A549 (cell line): ENCODE measurements at regions not wholly inside any gene's neighbourhood (a gene's known extent, or its start where the extent isn't known, plus 50 kb on each side); places are given as distances from the start of the nearest gene placed in this dataset.
A peak's percentile ranks its signal among the peaks of the same experiment; 100 is the strongest.

ENCODE experiments used
- ATAC-seq, 2 experiments: fragments of 200-7000 bp in 1 of 2; fragments of >200 bp in 1 of 2; cut with Nextera tagmentation in 1 of 2; cut with Tn5 transposase in 1 of 2; 3 replicates each; pipeline versions ENCODE4 v1.8.0 to v1.9.1; 2018 to 2020; ENCODE audit warnings: mild to moderate bottlenecking in 1 of 2, moderate library complexity in 1 of 2
- CTCF ChIA-PET: fragments of 300-600 bp; sonication (Branson Sonifier 250); formaldehyde crosslinking; extraction: SDS; loops from one replicate; lab custom pipeline; 2021; ENCODE audit warnings: antibody characterized with exemption, inconsistent platforms; lab: Yijun Ruan, JAX
- POLR2A ChIA-PET: fragments of 350-600 bp; formaldehyde crosslinking; extraction: SDS; loops from one replicate; lab custom pipeline; 2021; ENCODE audit warnings: antibody characterized with exemption, inconsistent platforms; lab: Yijun Ruan, JAX
- DNase-seq, 2 experiments: peaks; one replicate each; pipeline versions ENCODE4 v3.0.0 to v3.0.0-alpha.2; 2011 to 2016; ENCODE audit warnings: low read depth in 1 of 2, low spot score in 1 of 2
- FAIRE-seq: peaks from 2 replicates; lab custom pipeline; 2011; peaks lifted over from hg19 to GRCh38; lab: Jason Lieb, UNC
- H3K27ac ChIP-seq, 2 experiments: fragments of >200 bp; sonication (Bioruptor Twin); formaldehyde crosslinking; 3 replicates each; pipeline ENCODE4 v1.5.1; 2016 to 2017
- H3K4me1 ChIP-seq: fragments of >200 bp; sonication (Bioruptor Twin); formaldehyde crosslinking; 3 replicates; pipeline ENCODE4 v1.6.1; 2016
- H3K4me2 ChIP-seq: fragments of >200 bp; sonication (Bioruptor Twin); formaldehyde crosslinking; 3 replicates; pipeline ENCODE4 v1.6.1; 2016
- H3K4me3 ChIP-seq: fragments of >200 bp; sonication (Bioruptor Twin); formaldehyde crosslinking; 3 replicates; pipeline ENCODE4 v1.5.1; 2016
- H3K9me3 ChIP-seq: fragments of >200 bp; sonication (Bioruptor Twin); formaldehyde crosslinking; 3 replicates; pipeline ENCODE4 v1.6.1; 2016
- BHLHE40 ChIP-seq: IDR thresholded peaks from 2 replicates; pipeline ENCODE4 v1.6.1; 2012; ENCODE audit warnings: low read depth, low read length, inconsistent platforms
- CBX2 ChIP-seq: fragments of 200-600 bp; sonication (generic); IDR thresholded peaks from 2 replicates; pipeline ENCODE4 v1.6.1; 2016; ENCODE audit warnings: low read depth, mild to moderate bottlenecking, borderline replicate concordance
- CBX8 ChIP-seq: fragments of 200-600 bp; sonication (generic); IDR thresholded peaks from 2 replicates; pipeline ENCODE4 v1.6.1; 2016
- CEBPB ChIP-seq, 2 experiments: fragments of >200 bp in 1 of 2; sonication (Bioruptor Twin) in 1 of 2; formaldehyde crosslinking in 1 of 2; IDR thresholded peaks; 2 replicates each; pipeline ENCODE4 v1.6.1; 2012 to 2016
- EHF ChIP-seq: fragments of 250-450 bp; sonication (Bioruptor Pico); IDR thresholded peaks from 2 replicates; pipeline ENCODE4 v1.5.0; 2020; ENCODE audit warnings: mild to moderate bottlenecking
- ELK1 ChIP-seq: fragments of 150-350 bp; IDR thresholded peaks from 2 replicates; pipeline ENCODE4 v1.6.1; 2014; ENCODE audit warnings: low read depth, mild to moderate bottlenecking, low read length
- FOSB ChIP-seq: fragments of 250-450 bp; sonication (Bioruptor Pico); IDR thresholded peaks from 2 replicates; pipeline ENCODE4 v1.5.0; 2020; ENCODE audit warnings: mild to moderate bottlenecking, moderate library complexity
- FOSL2 ChIP-seq, 2 experiments: fragments of 450-650 bp in 1 of 2; fragments of >200 bp in 1 of 2; sonication (Bioruptor Twin) in 1 of 2; formaldehyde crosslinking; IDR thresholded peaks; 2 replicates each; pipeline versions ENCODE4 v1.5.0 to v1.6.1; 2016 to 2020; ENCODE audit warnings: mild to moderate bottlenecking in 1 of 2, moderate library complexity in 1 of 2
- FOXS1 ChIP-seq: fragments of 250-450 bp; sonication (Bioruptor Pico); IDR thresholded peaks from 2 replicates; pipeline ENCODE4 v1.5.0; 2020; ENCODE audit warnings: mild to moderate bottlenecking, moderate library complexity
- HDAC2 ChIP-seq: fragments of 200-600 bp; sonication (generic); IDR thresholded peaks from 2 replicates; pipeline ENCODE4 v1.6.1; 2016
- HOXB13 ChIP-seq: fragments of 250-450 bp; sonication (Bioruptor Pico); IDR thresholded peaks from 2 replicates; pipeline ENCODE4 v1.5.0; 2020; ENCODE audit warnings: low read depth, mild to moderate bottlenecking, moderate library complexity
- HOXB5 ChIP-seq: fragments of 250-450 bp; sonication (Bioruptor Pico); IDR thresholded peaks from 2 replicates; pipeline ENCODE4 v1.5.0; 2020; ENCODE audit warnings: mild to moderate bottlenecking, moderate library complexity
- JUNB ChIP-seq: fragments of >200 bp; sonication (Bioruptor Twin); formaldehyde crosslinking; IDR thresholded peaks from 2 replicates; pipeline ENCODE4 v1.6.1; 2016
- MAFK ChIP-seq: fragments of 450-650 bp; IDR thresholded peaks from 2 replicates; pipeline ENCODE4 v1.6.1; 2014; ENCODE audit not compliant: partially characterized antibody
- NFE2L2 ChIP-seq: fragments of 150-350 bp; conservative IDR thresholded peaks from 2 replicates; pipeline ENCODE4 v1.6.1; 2014; ENCODE audit warnings: low read length
- NPAS2 ChIP-seq: fragments of 250-450 bp; sonication (Bioruptor Pico); IDR thresholded peaks from 2 replicates; pipeline ENCODE4 v1.8.0; 2022; ENCODE audit warnings: mild to moderate bottlenecking, moderate library complexity, borderline replicate concordance
- NR3C1 ChIP-seq: fragments of >200 bp; sonication (Bioruptor Twin); formaldehyde crosslinking; IDR thresholded peaks from 3 replicates; pipeline ENCODE4 v1.6.1; 2017
- PBX3 ChIP-seq: IDR thresholded peaks from 2 replicates; pipeline ENCODE4 v1.6.1; 2012
- POLR2A ChIP-seq: IDR thresholded peaks from 2 replicates; pipeline ENCODE4 v1.6.1; 2012; ENCODE audit warnings: mild to moderate bottlenecking, low read length
- RAD21 ChIP-seq, 2 experiments: fragments of >200 bp in 1 of 2; sonication (Bioruptor Twin) in 1 of 2; formaldehyde crosslinking in 1 of 2; IDR thresholded peaks in 1 of 2; conservative IDR thresholded peaks in 1 of 2; 2 replicates in 1 of 2; 3 replicates in 1 of 2; pipeline ENCODE4 v1.6.1; 2012 to 2018; ENCODE audit warnings: inconsistent platforms in 1 of 2
- RCOR1 ChIP-seq: fragments of 150-350 bp; IDR thresholded peaks from 2 replicates; pipeline ENCODE4 v1.6.1; 2014; ENCODE audit warnings: antibody characterized with exemption, low read length, low read depth
- SREBF2 ChIP-seq: fragments of 450-650 bp; IDR thresholded peaks from 2 replicates; pipeline ENCODE4 v1.6.1; 2014; ENCODE audit warnings: mild to moderate bottlenecking, moderate library complexity
- TFCP2L1 ChIP-seq: fragments of 250-450 bp; sonication (Bioruptor Pico); IDR thresholded peaks from 2 replicates; pipeline ENCODE4 v1.5.0; 2021; ENCODE audit warnings: mild to moderate bottlenecking
- TP53 ChIP-seq: fragments of 250-450 bp; sonication (Bioruptor Pico); IDR thresholded peaks from 2 replicates; pipeline ENCODE4 v1.5.0; 2021; ENCODE audit warnings: mild to moderate bottlenecking, moderate library complexity
- ZFP36 ChIP-seq: fragments of 450-650 bp; IDR thresholded peaks from 2 replicates; pipeline ENCODE4 v1.6.1; 2014; ENCODE audit warnings: borderline replicate concordance; ENCODE audit not compliant: partially characterized antibody
- ZNF302 ChIP-seq: fragments of 250-450 bp; sonication (Bioruptor Pico); IDR thresholded peaks from 2 replicates; pipeline ENCODE4 v1.9.0; 2021; ENCODE audit warnings: inconsistent platforms, mild to moderate bottlenecking, moderate library complexity
- WGBS: methylation state at CpG from one replicate; pipeline ENCODE4 v1.1.6; 2017; ENCODE audit errors: missing lambda C conversion rate; 5-methylcytosine and 5-hydroxymethylcytosine counted together
- TF ChIP-seq, protein P1 (sequence below): fragments of 250-450 bp; sonication (Bioruptor Pico); IDR thresholded peaks from 2 replicates; pipeline ENCODE4 v1.5.0; 2020; ENCODE audit warnings: low read depth, mild to moderate bottlenecking, moderate library complexity
- TF ChIP-seq, protein P2 (sequence below): IDR thresholded peaks from 2 replicates; pipeline ENCODE4 v1.6.1; 2012
- TF ChIP-seq, protein P3 (sequence below): IDR thresholded peaks from 2 replicates; pipeline ENCODE4 v1.6.1; 2012; ENCODE audit warnings: low read depth, borderline replicate concordance

- peaks cover 2% of the 10 kb centered on the region; the same call in 2 of the 3 replicates for H3K9me3 ChIP-seq
- no peak overlapping the region for H3K4me2 ChIP-seq
- ATAC-seq (no peak), DNase-seq (no peak), FAIRE-seq (no peak)
- H3K27ac ChIP-seq = no peak overlapping the region
- CTCF ChIA-PET = no interaction called here
- H3K4me3 ChIP-seq = no peak overlapping the region
- TF ChIP-seq TFCP2L1 (CRISPR knock-in tag) (no peak), CEBPB (IDR thresholded peaks at IDR 0.05) (no peak), MAFK (no peak), RCOR1 (no peak), TP53 (CRISPR knock-in tag) (no peak), ELK1 (no peak), NPAS2 (CRISPR knock-in tag) (no peak), HOXB5 (no peak), ZFP36 (no peak), HOXB13 (CRISPR knock-in tag) (no peak)
- TF ChIP-seq, protein P1, sequence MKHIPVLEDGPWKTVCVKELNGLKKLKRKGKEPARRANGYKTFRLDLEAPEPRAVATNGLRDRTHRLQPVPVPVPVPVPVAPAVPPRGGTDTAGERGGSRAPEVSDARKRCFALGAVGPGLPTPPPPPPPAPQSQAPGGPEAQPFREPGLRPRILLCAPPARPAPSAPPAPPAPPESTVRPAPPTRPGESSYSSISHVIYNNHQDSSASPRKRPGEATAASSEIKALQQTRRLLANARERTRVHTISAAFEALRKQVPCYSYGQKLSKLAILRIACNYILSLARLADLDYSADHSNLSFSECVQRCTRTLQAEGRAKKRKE = no peak
- TF ChIP-seq, protein P2, sequence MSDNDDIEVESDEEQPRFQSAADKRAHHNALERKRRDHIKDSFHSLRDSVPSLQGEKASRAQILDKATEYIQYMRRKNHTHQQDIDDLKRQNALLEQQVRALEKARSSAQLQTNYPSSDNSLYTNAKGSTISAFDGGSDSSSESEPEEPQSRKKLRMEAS = no peak
- H3K4me1 ChIP-seq = no peaks in the 10 kb centered on the region
- POLR2A ChIA-PET = no interaction called here
- WGBS = 10% methylated on average over 2 of the region's 2 CpGs
Measured at GRCh38 chr2:66885775-66886383, 451.0 kb downstream of the MEIS1 start.

DNA sequence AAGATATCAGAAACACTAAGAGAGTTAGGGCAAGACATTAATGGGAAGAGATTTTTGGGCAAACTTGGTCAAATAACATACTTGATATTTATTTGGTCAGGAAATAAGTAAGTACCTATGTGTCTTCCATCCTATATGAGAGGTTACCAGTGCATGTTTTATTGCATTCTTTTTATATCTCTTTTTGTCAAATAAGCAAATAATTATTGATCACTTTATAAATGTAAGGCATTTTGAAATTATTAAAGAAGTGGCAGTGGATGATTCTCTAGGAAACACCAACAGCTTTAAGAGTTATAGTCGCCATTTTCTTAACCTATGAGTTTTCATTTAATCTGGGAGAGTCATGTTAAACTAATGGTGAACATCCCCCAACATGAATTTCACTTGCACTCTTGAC lies 453.3 kb downstream of the MEIS1 start:
- Histone ChIP-seq H3K4me1 (no peaks in the 10 kb centered on the region), H3K27ac (no peak overlapping the region), H3K4me2 (no peak overlapping the region), H3K9me3 (peaks cover 2% of the 10 kb centered on the region; the same call in 2 of the 3 replicates), H3K4me3 (no peak overlapping the region)
- TF ChIP-seq EHF (CRISPR knock-in tag) (no peak), MAFK (peak; percentile 76), RAD21 (conservative IDR thresholded peaks at IDR 0.05 in 1 of 2, IDR thresholded peaks at IDR 0.05 in 1 of 2) (no peak), FOXS1 (CRISPR knock-in tag) (no peak), ZFP36 (no peak), FOSB (CRISPR knock-in tag) (no peak), HDAC2 (no peak)
- TF ChIP-seq, protein P2 = no peak
- no peak for DNase-seq
- FAIRE-seq = no peak
- CTCF ChIA-PET = interaction anchor here (0.7 kb wide), 1 partner anchor 84 kb away, joined by 3 read pairs; no protein-coding TSS in a partner anchor
- no peak for ATAC-seq
- 9% methylated on average over 1 of the region's 1 CpG for WGBS
- POLR2A ChIA-PET = no interaction called here

- ATAC-seq = no peak; a peak in 2 of 6 replicates
- peak in 1 of 2 experiments; percentile 11 for DNase-seq
- FAIRE-seq = no peak
- peaks cover 2% of the 10 kb centered on the region; the same call in 1 of the 3 replicates for H3K9me3 ChIP-seq
- no peak overlapping the region for H3K4me2 ChIP-seq
- no peak overlapping the region for H3K4me3 ChIP-seq
- H3K27ac ChIP-seq = no peak overlapping the region
- ChIA-PET POLR2A (no interaction called here), CTCF (interaction anchor here (0.7 kb wide), 1 partner anchor 84 kb away, joined by 3 read pairs; no protein-coding TSS in a partner anchor)
- H3K4me1 ChIP-seq = no peaks in the 10 kb centered on the region
- TF ChIP-seq POLR2A (no peak), JUNB (no peak), RCOR1 (no peak), RAD21 (conservative IDR thresholded peaks at IDR 0.05 in 1 of 2, IDR thresholded peaks at IDR 0.05 in 1 of 2) (no peak), BHLHE40 (no peak), ZNF302 (no peak), FOSL2 (IDR thresholded peaks at IDR 0.05) (no peak), FOSL2 (CRISPR knock-in tag; IDR thresholded peaks at IDR 0.05) (no peak), EHF (CRISPR knock-in tag) (no peak), PBX3 (no peak), SREBF2 (no peak), HOXB5 (no peak), CBX2 (no peak), NFE2L2 (no peak), NR3C1 (no peak), CBX8 (no peak)
- TF ChIP-seq, protein P3, sequence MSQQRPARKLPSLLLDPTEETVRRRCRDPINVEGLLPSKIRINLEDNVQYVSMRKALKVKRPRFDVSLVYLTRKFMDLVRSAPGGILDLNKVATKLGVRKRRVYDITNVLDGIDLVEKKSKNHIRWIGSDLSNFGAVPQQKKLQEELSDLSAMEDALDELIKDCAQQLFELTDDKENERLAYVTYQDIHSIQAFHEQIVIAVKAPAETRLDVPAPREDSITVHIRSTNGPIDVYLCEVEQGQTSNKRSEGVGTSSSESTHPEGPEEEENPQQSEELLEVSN = no peak
- TF ChIP-seq, protein P2 = no peak
- 44% methylated on average over 6 of the region's 6 CpGs for WGBS
Measured at GRCh38 chr2:66888791-66889631, 454.1 kb downstream of the MEIS1 start.
